ENCODE measurements at regions not wholly inside any gene's neighbourhood (a gene's known extent, or its start where the extent isn't known, plus 50 kb on each side); places are given as distances from the start of the nearest gene placed in this dataset.

- H3K27ac Mint-ChIP-seq: no peak overlapping the region
- H2AFZ ChIP-seq (ENCODE audit: insufficient read depth, low read depth, low read length, poor library complexity, severe bottlenecking): no peak overlapping the region
- no peaks in the 10 kb centered on the region for H3K4me1 Mint-ChIP-seq
- no peaks in the 10 kb centered on the region for H3K27me3 Mint-ChIP-seq (ENCODE audit: low read depth in 3 of 3)
- WGBS (ENCODE audit: insufficient coverage): no CpG with 5 or more reads among the region's 1 CpG
- intact Hi-C loops (cut with micrococcal nuclease): no loop called here
- H3K4me2 ChIP-seq (replicated peaks; ENCODE audit: extremely low read depth, low read length, poor library complexity, severe bottlenecking): no peak overlapping the region
- DNase-seq: no peak
- H3K9ac ChIP-seq (ENCODE audit: insufficient read depth, low read length, poor library complexity, severe bottlenecking): no peak overlapping the region
- no peaks in the 10 kb centered on the region for H3K36me3 ChIP-seq (replicated peaks in 1 of 2; ENCODE audit: control insufficient read depth in 1 of 2, insufficient read depth in 2 of 2, low read length in 2 of 2)
- H3K4me1 ChIP-seq (ENCODE audit: control insufficient read depth in 1 of 2, insufficient read depth in 2 of 2, low read length in 2 of 2): no peaks in the 10 kb centered on the region
- no peak overlapping the region for H3K4me3 ChIP-seq (replicated peaks in 1 of 3; ENCODE audit: low read depth in 2 of 3, low read length in 3 of 3)
- peaks cover 5 to 11% of the 10 kb centered on the region in 2 donors for H3K9me3 ChIP-seq (replicated peaks in 1 of 2; ENCODE audit: control insufficient read depth in 1 of 2, insufficient read depth in 1 of 2, low read length in 2 of 2)
- no peaks in the 10 kb centered on the region for H3K36me3 Mint-ChIP-seq
- no peaks in the 10 kb centered on the region for H4K20me1 ChIP-seq (ENCODE audit: insufficient read depth, low read length)
- no peak for TF ChIP-seq CTCF (IDR thresholded peaks at IDR 0.05)
- no peak overlapping the region for H3K27ac ChIP-seq (ENCODE audit: low read depth in 1 of 2, low read length in 2 of 2)
- no peak overlapping the region for H3K4me3 Mint-ChIP-seq
- H3K27me3 ChIP-seq (ENCODE audit: control insufficient read depth in 2 of 2, insufficient read depth in 2 of 2, low read length in 2 of 2): no peaks in the 10 kb centered on the region
- H3K9me3 Mint-ChIP-seq: peaks cover 0 to 9% (median 3%) of the 10 kb centered on the region in 7 donors
- no peaks in the 10 kb centered on the region for H3K79me2 ChIP-seq (ENCODE audit: insufficient read depth, low read length)
Observed at GRCh38 chr20:12764851-12765250, 243.9 kb upstream of the SPTLC3 start.

GRCh38 chr20:12773936-12774335, 234.8 kb upstream of the SPTLC3 start:
- no peak overlapping the region for H3K4me2 ChIP-seq (replicated peaks; ENCODE audit: extremely low read depth, low read length, poor library complexity, severe bottlenecking)
- H2AFZ ChIP-seq (ENCODE audit: insufficient read depth, low read depth, low read length, poor library complexity, severe bottlenecking): no peak overlapping the region
- TF ChIP-seq CTCF (IDR thresholded peaks at IDR 0.05): no peak
- intact Hi-C loops (cut with micrococcal nuclease): no loop called here
- H3K9me3 Mint-ChIP-seq: peaks cover 0 to 7% (median 4%) of the 10 kb centered on the region in 7 donors
- no peaks in the 10 kb centered on the region for H3K27me3 Mint-ChIP-seq (ENCODE audit: low read depth in 3 of 3)
- no peak overlapping the region for H3K4me3 Mint-ChIP-seq
- no peak overlapping the region for H3K4me3 ChIP-seq (replicated peaks in 1 of 3; ENCODE audit: low read depth in 2 of 3, low read length in 3 of 3)
- DNase-seq: no peak
- no peaks in the 10 kb centered on the region for H4K20me1 ChIP-seq (ENCODE audit: insufficient read depth, low read length)
- H3K9me3 ChIP-seq (replicated peaks in 1 of 2; ENCODE audit: control insufficient read depth in 1 of 2, insufficient read depth in 1 of 2, low read length in 2 of 2): no peaks in the 10 kb centered on the region
- H3K36me3 ChIP-seq (replicated peaks in 1 of 2; ENCODE audit: control insufficient read depth in 1 of 2, insufficient read depth in 2 of 2, low read length in 2 of 2): no peaks in the 10 kb centered on the region
- WGBS (ENCODE audit: insufficient coverage): no CpG with 5 or more reads among the region's 2 CpGs
- no peaks in the 10 kb centered on the region for H3K4me1 Mint-ChIP-seq
- no peak overlapping the region for H3K9ac ChIP-seq (ENCODE audit: insufficient read depth, low read length, poor library complexity, severe bottlenecking)
- no peaks in the 10 kb centered on the region for H3K79me2 ChIP-seq (ENCODE audit: insufficient read depth, low read length)
- no peak overlapping the region for H3K27ac Mint-ChIP-seq
- H3K27me3 ChIP-seq (ENCODE audit: control insufficient read depth in 2 of 2, insufficient read depth in 2 of 2, low read length in 2 of 2): no peaks in the 10 kb centered on the region
- H3K36me3 Mint-ChIP-seq: no peaks in the 10 kb centered on the region
- no peak overlapping the region for H3K27ac ChIP-seq (ENCODE audit: low read depth in 1 of 2, low read length in 2 of 2)
- no peaks in the 10 kb centered on the region for H3K4me1 ChIP-seq (ENCODE audit: control insufficient read depth in 1 of 2, insufficient read depth in 2 of 2, low read length in 2 of 2)

Measured in CD14-positive monocyte (primary cell).